ENCODE measurements at regions not wholly inside any gene's neighbourhood (a gene's known extent, or its start where the extent isn't known, plus 50 kb on each side); places are given as distances from the start of the nearest gene placed in this dataset.

DNA sequence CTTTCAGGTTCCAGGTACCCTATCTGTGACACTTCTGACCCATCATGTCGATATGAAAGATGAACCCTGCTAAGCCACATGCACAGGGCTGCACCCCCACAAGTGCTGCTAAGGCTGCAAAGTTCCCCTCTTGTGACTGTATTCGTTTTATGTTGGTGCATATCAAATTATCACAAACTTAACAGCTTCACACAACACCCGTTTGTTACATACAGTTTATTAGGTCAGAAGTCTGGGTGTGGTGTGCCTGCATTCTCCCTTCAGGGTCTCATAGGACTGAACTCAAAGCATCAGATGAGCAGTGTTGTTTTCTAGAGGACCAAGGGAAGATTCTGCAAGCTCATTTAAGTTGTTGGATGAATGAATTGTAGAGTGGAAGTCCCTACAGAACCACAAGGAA lies 199.4 kb downstream of the ANAPC1 start:
- Mint-ChIP-seq H3K27me3 (ENCODE audit: insufficient read depth, unreplicated experiment) (no peaks in the 10 kb centered on the region), H3K4me1 (ENCODE audit: insufficient read depth, unreplicated experiment) (no peaks in the 10 kb centered on the region), H3K27ac (ENCODE audit: low read depth, unreplicated experiment) (no peak overlapping the region), H3K4me3 (ENCODE audit: unreplicated experiment) (no peak overlapping the region), H3K36me3 (ENCODE audit: insufficient read depth, unreplicated experiment) (no peaks in the 10 kb centered on the region), H3K9me3 (ENCODE audit: unreplicated experiment) (no peaks in the 10 kb centered on the region)
- DNase-seq (ENCODE audit: unreplicated experiment), result no peak
- BruUV-seq (replicated peaks), result no TSS peak
- intact Hi-C loops (cut with micrococcal nuclease), result no loop called here
- no peak for TF ChIP-seq CTCF (IDR thresholded peaks at IDR 0.05; ENCODE audit: unreplicated experiment)
- POLR2A ChIA-PET, result interaction anchor here (0.6 to 0.7 kb wide), 2 partner anchors 14 to 22 kb away, joined by 3 read pairs; no protein-coding TSS in a partner anchor
- CTCF ChIA-PET, result interaction anchor here (0.6 to 1.0 kb wide), 4 partner anchors 13 to 44 kb away, joined by 3 to 4 read pairs (median 3); no protein-coding TSS in a partner anchor

GRCh38 chr2:111685342-111685741 lies 198.7 kb downstream of the ANAPC1 start:
- ChIA-PET POLR2A (no interaction called here), CTCF (interaction anchor here (1.0 to 1.5 kb wide), 3 partner anchors 13 to 23 kb away, joined by 3 to 4 read pairs (median 3); no protein-coding TSS in a partner anchor)
- no peaks in the 10 kb centered on the region for H3K36me3 Mint-ChIP-seq (ENCODE audit: insufficient read depth, unreplicated experiment)
- BruUV-seq (replicated peaks), result no TSS peak
- intact Hi-C loops (cut with micrococcal nuclease), result no loop called here
- DNase-seq (ENCODE audit: unreplicated experiment), result no peak
- no peaks in the 10 kb centered on the region for H3K4me1 Mint-ChIP-seq (ENCODE audit: insufficient read depth, unreplicated experiment)
- TF ChIP-seq CTCF (IDR thresholded peaks at IDR 0.05; ENCODE audit: unreplicated experiment), result no peak
- H3K9me3 Mint-ChIP-seq (ENCODE audit: unreplicated experiment), result no peaks in the 10 kb centered on the region
- H3K27me3 Mint-ChIP-seq (ENCODE audit: insufficient read depth, unreplicated experiment), result no peaks in the 10 kb centered on the region
- no peak overlapping the region for H3K27ac Mint-ChIP-seq (ENCODE audit: low read depth, unreplicated experiment)
- H3K4me3 Mint-ChIP-seq (ENCODE audit: unreplicated experiment), result no peak overlapping the region

DNA sequence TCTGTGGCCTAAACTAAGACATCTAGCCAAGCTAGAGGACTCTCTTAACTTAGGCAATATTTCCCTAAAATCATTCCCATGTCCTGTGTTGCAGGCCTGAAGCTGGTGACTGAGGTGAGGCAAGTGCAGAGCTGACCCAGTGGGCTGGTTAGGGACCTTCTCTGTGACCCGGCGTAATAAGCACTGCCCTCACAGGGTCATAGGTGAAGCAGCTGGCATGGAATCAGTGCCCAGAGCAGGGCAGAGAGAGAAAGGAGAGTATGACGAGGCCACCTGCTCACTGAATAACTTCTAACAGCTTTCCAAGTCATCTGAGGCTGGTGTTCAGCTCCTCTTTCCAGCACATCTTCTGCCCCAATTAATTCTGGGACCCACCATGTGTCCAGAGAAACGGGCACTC lies 197.0 kb downstream of the ANAPC1 start:
- no peak overlapping the region for H3K4me3 Mint-ChIP-seq (ENCODE audit: unreplicated experiment)
- H3K27me3 Mint-ChIP-seq (ENCODE audit: insufficient read depth, unreplicated experiment), result no peaks in the 10 kb centered on the region
- no TSS peak for BruUV-seq (replicated peaks)
- no peak overlapping the region for H3K27ac Mint-ChIP-seq (ENCODE audit: low read depth, unreplicated experiment)
- intact Hi-C loops (cut with micrococcal nuclease), result no loop called here
- POLR2A ChIA-PET, result interaction anchor here (1.8 kb wide), 1 partner anchor 12 kb away, joined by 6 read pairs; no protein-coding TSS in a partner anchor
- TF ChIP-seq CTCF (IDR thresholded peaks at IDR 0.05; ENCODE audit: unreplicated experiment), result no peak
- DNase-seq (ENCODE audit: unreplicated experiment), result no peak
- H3K36me3 Mint-ChIP-seq (ENCODE audit: insufficient read depth, unreplicated experiment), result no peaks in the 10 kb centered on the region
- CTCF ChIA-PET, result interaction anchor here (1.5 kb wide), 1 partner anchor 12 kb away, joined by 3 read pairs; no protein-coding TSS in a partner anchor
- H3K9me3 Mint-ChIP-seq (ENCODE audit: unreplicated experiment), result peaks cover 7% of the 10 kb centered on the region
- H3K4me1 Mint-ChIP-seq (ENCODE audit: insufficient read depth, unreplicated experiment), result no peaks in the 10 kb centered on the region

DNA sequence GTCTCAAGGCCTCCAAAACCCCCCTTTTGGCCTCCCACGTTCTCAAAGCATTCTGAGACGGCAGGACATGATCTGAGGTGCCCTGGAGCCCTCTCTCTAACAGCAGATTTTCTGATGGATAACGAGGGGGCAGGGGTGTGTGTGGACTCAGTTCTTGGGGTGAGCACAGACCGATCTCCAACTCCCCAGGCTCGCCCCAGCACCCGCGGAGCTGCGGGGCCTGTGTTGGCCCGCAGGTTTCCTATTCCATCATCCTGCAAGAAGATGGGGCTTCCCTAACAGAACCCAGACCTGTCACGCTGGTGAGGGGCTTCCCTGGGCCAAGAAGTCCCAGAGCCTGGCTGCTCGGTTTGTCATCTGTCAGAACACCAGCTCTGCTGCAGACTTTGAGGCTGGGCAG lies 196.1 kb downstream of the ANAPC1 start:
- TF ChIP-seq CTCF (IDR thresholded peaks at IDR 0.05; ENCODE audit: unreplicated experiment), result no peak
- no peaks in the 10 kb centered on the region for H3K4me1 Mint-ChIP-seq (ENCODE audit: insufficient read depth, unreplicated experiment)
- H3K27me3 Mint-ChIP-seq (ENCODE audit: insufficient read depth, unreplicated experiment), result no peaks in the 10 kb centered on the region
- intact Hi-C loops (cut with micrococcal nuclease), result no loop called here
- no TSS peak for BruUV-seq (replicated peaks)
- H3K9me3 Mint-ChIP-seq (ENCODE audit: unreplicated experiment), result peaks cover 7% of the 10 kb centered on the region
- no peaks in the 10 kb centered on the region for H3K36me3 Mint-ChIP-seq (ENCODE audit: insufficient read depth, unreplicated experiment)
- no peak for DNase-seq (ENCODE audit: unreplicated experiment)
- H3K4me3 Mint-ChIP-seq (ENCODE audit: unreplicated experiment), result no peak overlapping the region
- CTCF ChIA-PET, result no interaction called here
- POLR2A ChIA-PET, result interaction anchor here (1.8 kb wide), 1 partner anchor 11 kb away, joined by 6 read pairs; no protein-coding TSS in a partner anchor
- no peak overlapping the region for H3K27ac Mint-ChIP-seq (ENCODE audit: low read depth, unreplicated experiment)

All from MCF 10A (cell line).